ENCODE measurements at regions not wholly inside any gene's neighbourhood (a gene's known extent, or its start where the extent isn't known, plus 50 kb on each side); places are given as distances from the start of the nearest gene placed in this dataset.

DNA sequence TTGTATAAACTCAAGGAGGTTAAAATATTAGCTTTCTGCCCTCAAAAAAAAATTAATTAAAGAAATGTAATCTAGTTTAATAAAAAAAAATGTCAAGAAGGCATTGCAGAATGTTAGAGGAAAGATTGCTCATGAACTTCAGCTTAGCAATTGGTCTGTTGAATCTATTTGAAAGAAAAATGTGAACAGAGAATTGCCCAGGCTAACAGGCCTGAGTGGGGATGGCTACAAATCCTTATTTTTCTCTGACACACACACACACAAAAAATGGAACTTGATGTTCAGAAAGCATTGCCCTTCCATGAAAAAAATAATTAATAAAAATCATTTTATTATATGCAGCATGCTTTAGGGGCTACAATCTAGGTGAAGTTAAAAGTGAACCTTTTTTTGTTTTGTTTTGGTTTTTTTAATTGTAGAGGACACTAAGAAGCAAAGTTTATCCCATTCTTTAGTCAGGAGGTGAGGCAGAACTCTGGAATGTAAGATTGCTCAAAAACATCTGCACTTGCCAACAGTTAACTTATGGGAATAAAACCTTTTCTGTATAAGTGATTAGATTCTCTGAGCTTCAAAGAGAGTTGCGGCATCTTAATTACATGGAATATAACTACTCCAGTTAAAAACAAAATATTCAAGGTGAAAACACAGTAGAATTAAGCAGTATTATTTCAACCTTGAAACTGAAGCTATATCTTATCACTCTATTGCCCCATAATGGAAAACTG, 658.5 kb upstream of the ADGRL2 start:
- no peak overlapping the region for H3K27ac ChIP-seq
- H3K4me3 ChIP-seq: no peak overlapping the region
- no peak for DNase-seq (ENCODE audit: low spot score)
- no peak for TF ChIP-seq POLR2A (IDR thresholded peaks at IDR 0.05)
- no peak for TF ChIP-seq POLR2AphosphoS5 (IDR thresholded peaks at IDR 0.05)
- TF ChIP-seq, protein P1, sequence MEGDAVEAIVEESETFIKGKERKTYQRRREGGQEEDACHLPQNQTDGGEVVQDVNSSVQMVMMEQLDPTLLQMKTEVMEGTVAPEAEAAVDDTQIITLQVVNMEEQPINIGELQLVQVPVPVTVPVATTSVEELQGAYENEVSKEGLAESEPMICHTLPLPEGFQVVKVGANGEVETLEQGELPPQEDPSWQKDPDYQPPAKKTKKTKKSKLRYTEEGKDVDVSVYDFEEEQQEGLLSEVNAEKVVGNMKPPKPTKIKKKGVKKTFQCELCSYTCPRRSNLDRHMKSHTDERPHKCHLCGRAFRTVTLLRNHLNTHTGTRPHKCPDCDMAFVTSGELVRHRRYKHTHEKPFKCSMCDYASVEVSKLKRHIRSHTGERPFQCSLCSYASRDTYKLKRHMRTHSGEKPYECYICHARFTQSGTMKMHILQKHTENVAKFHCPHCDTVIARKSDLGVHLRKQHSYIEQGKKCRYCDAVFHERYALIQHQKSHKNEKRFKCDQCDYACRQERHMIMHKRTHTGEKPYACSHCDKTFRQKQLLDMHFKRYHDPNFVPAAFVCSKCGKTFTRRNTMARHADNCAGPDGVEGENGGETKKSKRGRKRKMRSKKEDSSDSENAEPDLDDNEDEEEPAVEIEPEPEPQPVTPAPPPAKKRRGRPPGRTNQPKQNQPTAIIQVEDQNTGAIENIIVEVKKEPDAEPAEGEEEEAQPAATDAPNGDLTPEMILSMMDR (IDR thresholded peaks at IDR 0.05): no peak
- H3K4me1 ChIP-seq (replicated peaks): no peaks in the 10 kb centered on the region
- H3K27me3 ChIP-seq (replicated peaks; ENCODE audit: insufficient read depth): no peaks in the 10 kb centered on the region
- no peaks in the 10 kb centered on the region for H3K9me3 ChIP-seq
- H3K36me3 ChIP-seq: no peaks in the 10 kb centered on the region
- intact Hi-C loops (cut with DNase I): no loop called here
- WGBS: 90% methylated on average over 1 of the region's 1 CpG

DNA sequence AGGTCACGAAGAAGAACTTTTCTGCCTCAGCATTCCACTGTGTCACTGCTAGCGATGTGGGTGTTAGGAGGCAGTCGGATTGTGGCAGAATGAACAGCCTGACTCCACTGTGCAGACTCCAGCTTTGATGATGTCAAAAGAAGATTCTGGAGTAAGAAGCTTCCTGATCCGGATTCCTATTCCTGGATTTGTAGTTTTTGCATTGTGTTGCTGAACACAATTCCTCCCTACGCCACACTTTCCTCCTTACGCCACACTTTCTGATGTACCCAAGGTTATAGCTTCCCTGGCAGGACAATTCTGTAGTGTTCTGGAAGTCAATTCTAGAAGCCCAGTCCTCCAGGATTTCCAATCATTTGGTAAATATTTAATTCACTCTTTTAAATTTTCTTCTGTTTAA, 665.2 kb upstream of the ADGRL2 start:
- no peak for DNase-seq (ENCODE audit: low spot score)
- no peaks in the 10 kb centered on the region for H3K4me1 ChIP-seq (replicated peaks)
- TF ChIP-seq POLR2A (IDR thresholded peaks at IDR 0.05): no peak
- TF ChIP-seq, protein P1 (IDR thresholded peaks at IDR 0.05): no peak
- no peak for TF ChIP-seq POLR2AphosphoS5 (IDR thresholded peaks at IDR 0.05)
- H3K9me3 ChIP-seq: no peaks in the 10 kb centered on the region
- WGBS: 92% methylated on average over 6 of the region's 6 CpGs
- intact Hi-C loops (cut with DNase I): no loop called here
- H3K36me3 ChIP-seq: no peaks in the 10 kb centered on the region
- H3K27ac ChIP-seq: no peak overlapping the region
- H3K27me3 ChIP-seq (replicated peaks; ENCODE audit: insufficient read depth): no peaks in the 10 kb centered on the region
- H3K4me3 ChIP-seq: no peak overlapping the region

DNA sequence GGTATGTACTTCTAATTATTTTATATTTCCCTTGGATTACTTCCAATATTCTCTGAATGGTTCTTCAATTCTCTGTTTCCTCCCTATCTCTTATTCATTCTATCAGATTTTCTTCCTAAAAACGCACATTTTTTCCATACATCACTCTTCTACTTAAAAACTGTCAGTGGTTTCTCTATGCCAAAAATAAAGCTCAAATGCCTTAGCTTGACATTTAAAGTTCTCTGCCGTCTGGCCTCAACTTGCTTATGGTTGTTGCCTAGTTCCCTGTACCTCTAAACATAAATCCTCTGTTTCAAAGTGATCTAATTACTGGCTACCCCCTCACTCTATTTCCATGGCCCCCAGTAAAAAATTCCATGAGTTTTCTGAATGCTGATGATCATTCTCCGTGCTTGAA, 671.0 kb upstream of the ADGRL2 start:
- Histone ChIP-seq H3K36me3 (no peaks in the 10 kb centered on the region), H3K9me3 (no peaks in the 10 kb centered on the region), H3K4me3 (no peak overlapping the region), H3K27me3 (replicated peaks; ENCODE audit: insufficient read depth) (no peaks in the 10 kb centered on the region), H3K27ac (no peak overlapping the region), H3K4me1 (replicated peaks) (no peaks in the 10 kb centered on the region)
- TF ChIP-seq, protein P1 (IDR thresholded peaks at IDR 0.05): no peak
- TF ChIP-seq POLR2AphosphoS5 (IDR thresholded peaks at IDR 0.05): no peak
- no peak for TF ChIP-seq POLR2A (IDR thresholded peaks at IDR 0.05)
- intact Hi-C loops (cut with DNase I): no loop called here
- WGBS: 75% methylated on average over 3 of the region's 3 CpGs
- no peak for DNase-seq (ENCODE audit: low spot score)

DNA sequence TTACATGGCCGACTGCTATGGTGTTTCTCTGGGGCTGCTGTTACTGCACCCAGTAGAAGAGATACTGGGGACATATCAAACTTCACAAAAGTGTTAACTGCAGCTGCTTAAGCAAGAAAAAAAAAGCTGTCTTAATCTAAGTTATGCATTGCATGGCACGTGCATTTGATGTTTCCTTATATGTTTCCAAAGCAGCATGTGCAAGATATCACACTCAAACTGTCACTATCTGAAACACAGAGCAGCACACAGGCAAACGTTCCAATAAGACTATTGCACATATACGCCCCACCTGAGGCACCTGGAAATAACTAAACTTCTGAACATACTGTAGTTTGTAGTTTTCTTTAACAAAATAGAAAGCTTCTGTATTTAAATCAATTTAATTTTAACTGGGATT, 671.4 kb upstream of the ADGRL2 start:
- H3K4me1 ChIP-seq (replicated peaks): no peaks in the 10 kb centered on the region
- intact Hi-C loops (cut with DNase I): no loop called here
- DNase-seq (ENCODE audit: low spot score): no peak
- H3K4me3 ChIP-seq: no peak overlapping the region
- H3K27ac ChIP-seq: no peak overlapping the region
- no peaks in the 10 kb centered on the region for H3K27me3 ChIP-seq (replicated peaks; ENCODE audit: insufficient read depth)
- H3K36me3 ChIP-seq: no peaks in the 10 kb centered on the region
- H3K9me3 ChIP-seq: no peaks in the 10 kb centered on the region
- 73% methylated on average over 4 of the region's 4 CpGs for WGBS
- no peak for TF ChIP-seq POLR2A (IDR thresholded peaks at IDR 0.05)
- TF ChIP-seq, protein P1 (IDR thresholded peaks at IDR 0.05): no peak
- TF ChIP-seq POLR2AphosphoS5 (IDR thresholded peaks at IDR 0.05): no peak

DNA sequence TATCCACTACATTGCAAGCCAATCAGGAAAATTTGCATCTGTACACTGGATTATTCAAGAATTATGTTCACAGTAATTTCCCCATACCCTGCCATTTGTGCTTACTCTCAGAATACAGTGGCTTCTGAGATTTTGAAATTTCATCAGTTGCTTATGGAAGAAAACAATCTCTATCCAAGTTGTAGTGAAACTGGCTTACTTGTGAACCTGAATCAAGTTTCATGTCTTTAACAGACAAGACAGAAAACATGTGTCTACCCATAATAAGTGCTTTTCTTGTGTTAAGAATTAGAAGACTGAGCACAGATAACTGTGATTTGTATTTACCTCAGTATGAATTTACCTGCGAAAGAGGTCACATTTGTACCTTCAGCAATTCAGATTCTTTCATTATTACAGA, 672.7 kb upstream of the ADGRL2 start:
- WGBS: 96% methylated on average over 1 of the region's 1 CpG
- H3K4me1 ChIP-seq (replicated peaks): no peaks in the 10 kb centered on the region
- intact Hi-C loops (cut with DNase I): no loop called here

More for the DNA sequence above, 672.7 kb upstream of the ADGRL2 start:
- Histone ChIP-seq H3K27me3 (replicated peaks; ENCODE audit: insufficient read depth) (no peaks in the 10 kb centered on the region), H3K4me3 (no peak overlapping the region), H3K36me3 (no peaks in the 10 kb centered on the region), H3K27ac (no peak overlapping the region), H3K9me3 (no peaks in the 10 kb centered on the region)
- no peak for DNase-seq (ENCODE audit: low spot score)
- no peak for TF ChIP-seq POLR2A (IDR thresholded peaks at IDR 0.05)
- TF ChIP-seq POLR2AphosphoS5 (IDR thresholded peaks at IDR 0.05): no peak
- TF ChIP-seq, protein P1 (IDR thresholded peaks at IDR 0.05): no peak

Measured in prostate gland (tissue), 2 donors.